IPS-NIHi7 (cell line): ENCODE measurements at regions not wholly inside any gene's neighbourhood (a gene's known extent, or its start where the extent isn't known, plus 50 kb on each side); places are given as distances from the start of the nearest gene placed in this dataset.
"Not testable (repeated sequence)": the region's sequence is repeated elsewhere in the genome, so short reads cannot be mapped to it uniquely, and the experiment has no call there.

ENCODE experiments used
- DNase-seq: peaks from one replicate; pipeline ENCODE4 v3.0.0; 2012; ENCODE audit warnings: mixed read lengths; ENCODE audit errors: extremely low spot score

DNA sequence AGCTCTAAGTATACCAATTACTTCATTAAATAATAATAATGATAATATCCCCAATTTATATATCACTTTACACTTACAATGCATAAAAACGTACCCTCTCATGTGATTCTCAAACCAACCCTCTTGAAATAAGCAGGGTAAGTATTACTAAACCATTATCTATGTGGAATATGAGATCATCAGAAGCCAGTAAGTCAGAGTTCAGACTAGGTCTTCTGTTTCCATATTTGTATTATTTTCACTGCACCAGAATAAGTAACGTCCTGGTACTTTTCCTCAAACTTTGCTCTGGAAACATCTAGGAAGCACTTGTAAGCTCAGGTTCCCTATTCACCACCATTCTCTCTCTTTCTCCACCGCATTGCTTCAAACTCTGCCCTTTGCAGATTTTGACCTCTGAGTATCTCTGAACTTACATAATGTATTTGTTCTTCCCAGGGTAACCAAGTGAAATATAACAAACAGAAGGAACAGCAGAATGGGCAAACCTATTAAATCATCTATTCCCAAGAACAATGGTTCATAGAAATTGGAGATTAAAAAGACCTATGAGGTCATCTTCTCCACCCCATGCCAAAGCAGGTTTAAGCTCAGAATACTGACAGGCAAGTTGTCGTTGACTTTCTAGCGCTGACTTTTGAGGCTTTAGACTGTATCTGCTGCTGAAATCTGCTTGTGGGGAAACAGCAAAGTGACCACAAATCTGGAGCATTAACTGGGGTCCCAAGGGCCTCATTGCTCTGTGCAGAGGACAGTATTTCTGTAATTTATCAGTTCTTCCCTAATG lies 161.3 kb upstream of the FAR2 start:
- no peak for DNase-seq

DNA sequence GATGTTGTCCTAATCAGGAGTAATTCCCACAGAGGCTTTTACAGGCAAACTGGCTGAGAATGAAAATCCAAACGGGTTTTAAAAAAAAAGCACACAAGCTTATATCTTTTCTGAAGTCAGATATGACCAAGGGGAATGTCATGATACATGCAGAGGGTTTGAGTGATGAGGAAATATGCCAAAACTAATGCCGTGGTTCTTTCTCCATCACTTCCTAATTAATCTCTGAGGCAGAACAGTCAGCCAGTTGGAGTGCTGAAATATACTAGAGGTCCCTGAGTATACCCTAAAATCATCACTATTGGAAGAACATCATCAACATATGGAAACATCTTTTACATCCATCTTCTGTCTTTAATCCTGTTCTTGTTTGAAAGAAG lies 160.8 kb upstream of the FAR2 start:
- no peak for DNase-seq

DNA sequence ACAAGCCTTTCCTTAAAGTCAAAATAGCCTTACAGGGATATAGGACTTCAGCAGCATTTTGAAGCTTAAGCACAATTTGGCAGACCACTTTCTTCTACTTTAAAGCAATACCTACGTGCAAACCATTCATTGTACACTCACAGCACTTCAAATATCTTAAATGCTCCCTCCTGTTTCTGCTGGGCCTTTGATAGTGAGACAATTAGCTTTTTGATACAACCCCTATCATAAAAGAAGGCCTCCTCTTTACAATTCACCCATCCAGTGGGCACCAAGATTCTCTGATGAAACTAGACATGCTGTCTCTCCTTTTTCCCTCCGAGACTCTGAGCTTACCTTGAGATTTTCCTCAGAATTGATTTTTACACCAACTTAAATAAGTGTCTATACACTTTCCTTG lies 157.5 kb upstream of the FAR2 start:
- no peak for DNase-seq

DNA sequence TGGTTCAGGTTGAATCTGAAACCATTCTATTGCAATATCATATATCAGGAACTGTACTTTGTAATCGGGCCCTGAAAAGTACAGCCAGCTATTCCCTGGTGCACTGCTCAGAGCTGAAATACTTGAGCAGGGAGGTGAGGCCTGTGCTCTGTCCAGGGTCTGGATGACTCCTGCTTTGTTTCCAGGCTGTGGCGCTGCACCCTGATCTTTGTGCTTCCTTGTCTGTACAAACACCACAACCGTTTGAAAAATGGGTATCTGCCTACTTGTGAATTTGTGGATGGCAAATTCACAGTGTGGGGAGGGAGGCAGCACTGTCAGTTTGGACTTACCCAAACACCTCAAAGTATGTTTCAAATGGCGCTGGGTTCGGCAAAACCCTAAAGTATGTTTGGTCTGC lies 155.4 kb upstream of the FAR2 start:
- DNase-seq = peak; percentile 14

DNA sequence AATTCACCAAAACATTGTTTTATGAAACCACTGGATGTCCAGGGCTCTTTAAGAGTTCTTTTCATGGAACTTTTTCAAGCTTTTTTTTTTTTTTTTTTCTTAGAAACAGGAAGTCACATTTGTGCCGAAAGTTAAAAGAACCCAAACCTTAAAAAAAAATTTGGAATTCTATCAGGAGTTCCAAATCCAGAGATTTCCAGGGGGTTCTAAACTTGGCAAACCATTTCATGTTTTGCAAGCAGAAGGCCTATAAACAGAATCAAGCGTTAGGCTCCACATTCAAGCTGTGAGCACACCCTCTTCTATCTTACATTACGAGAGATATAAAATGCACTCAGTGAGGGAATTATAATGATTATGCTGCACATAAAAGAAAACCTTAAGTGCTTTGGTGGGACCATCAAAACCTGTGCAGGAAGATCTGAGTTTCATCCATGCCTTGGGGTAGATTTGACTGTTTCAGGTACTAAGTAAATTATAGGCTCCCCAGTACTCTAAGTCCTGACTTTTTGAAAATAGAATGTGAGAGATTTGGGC lies 154.8 kb upstream of the FAR2 start:
- no peak for DNase-seq

DNA sequence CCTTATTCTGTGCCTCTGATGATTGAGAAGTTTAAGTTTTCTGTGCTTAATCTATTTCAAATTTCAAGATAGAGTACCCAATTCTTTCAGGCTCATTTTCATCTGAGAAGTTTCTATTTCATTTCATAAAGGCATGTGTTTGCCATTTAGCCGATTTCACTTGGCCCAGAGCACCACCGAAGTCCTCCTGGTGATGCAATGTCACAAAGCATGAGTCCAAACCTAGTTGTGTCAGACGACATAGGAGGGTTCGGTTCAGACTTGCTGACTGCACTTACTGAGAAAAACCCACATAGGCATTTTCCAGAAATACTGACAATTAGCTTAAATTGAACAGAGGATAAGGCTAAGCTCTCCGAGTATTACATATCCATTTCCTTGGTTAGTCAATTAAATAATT lies 152.4 kb upstream of the FAR2 start:
- no peak for DNase-seq

DNA sequence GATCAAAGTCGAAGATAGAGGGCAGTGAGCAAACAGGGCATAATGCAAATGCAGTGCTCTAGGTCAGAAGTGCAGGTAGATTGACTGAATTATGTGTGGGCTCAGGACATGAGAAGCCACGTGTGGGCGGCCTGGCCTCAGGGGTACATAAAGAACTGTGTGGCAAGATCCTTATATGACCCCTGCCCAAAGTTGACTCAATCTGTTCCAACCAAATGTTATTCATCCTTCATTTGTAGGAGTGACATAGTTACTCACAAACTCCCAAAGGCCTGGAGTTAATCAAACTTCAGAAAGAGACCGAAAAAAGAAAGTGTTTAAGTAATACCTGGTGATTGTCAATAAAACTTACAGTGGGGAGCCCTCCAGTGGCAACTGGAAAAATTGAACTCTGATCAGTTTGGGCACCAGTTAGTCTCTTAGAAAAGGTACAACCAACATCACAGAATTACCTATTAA lies 150.4 kb upstream of the FAR2 start:
- DNase-seq = peak; percentile 34

DNA sequence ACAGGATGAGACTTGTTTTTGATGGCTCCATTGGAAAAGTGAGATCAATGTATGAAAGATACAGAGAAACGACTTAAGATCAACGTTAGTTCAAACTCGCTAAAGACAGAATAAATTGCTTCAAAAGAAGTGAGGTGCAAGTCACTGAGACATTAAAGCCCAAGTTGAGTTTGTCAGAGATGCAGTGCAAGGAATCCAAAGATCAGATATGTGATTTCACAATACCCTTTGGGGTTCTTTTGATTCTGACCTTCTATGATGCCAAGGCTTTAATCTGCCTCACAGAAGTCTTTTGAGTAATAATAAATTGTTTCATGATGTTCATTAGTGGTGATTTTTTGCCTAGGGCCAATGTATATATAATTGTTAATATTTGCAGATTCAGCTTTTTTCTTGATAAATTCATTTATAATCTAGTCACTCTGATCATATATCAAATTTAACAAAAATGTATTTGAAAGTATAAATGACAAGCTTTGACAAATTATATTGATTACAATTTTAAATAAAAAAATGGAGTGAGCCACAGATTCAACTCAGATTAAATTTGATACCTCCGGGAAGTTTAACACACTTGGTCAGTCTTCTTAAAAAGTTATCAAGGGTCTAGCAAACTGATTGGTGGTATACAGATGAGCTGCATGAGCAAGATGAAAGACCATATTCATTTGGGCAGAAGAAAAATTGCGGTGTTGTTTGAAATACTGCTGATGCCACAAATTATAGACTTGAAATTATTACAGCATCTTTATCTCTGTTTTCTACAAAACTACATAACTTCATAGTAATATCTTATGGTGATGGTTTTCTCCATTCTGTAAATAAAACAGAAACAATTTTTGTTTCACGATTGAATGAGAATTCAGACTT lies 144.8 kb upstream of the FAR2 start:
- no peak for DNase-seq

DNA sequence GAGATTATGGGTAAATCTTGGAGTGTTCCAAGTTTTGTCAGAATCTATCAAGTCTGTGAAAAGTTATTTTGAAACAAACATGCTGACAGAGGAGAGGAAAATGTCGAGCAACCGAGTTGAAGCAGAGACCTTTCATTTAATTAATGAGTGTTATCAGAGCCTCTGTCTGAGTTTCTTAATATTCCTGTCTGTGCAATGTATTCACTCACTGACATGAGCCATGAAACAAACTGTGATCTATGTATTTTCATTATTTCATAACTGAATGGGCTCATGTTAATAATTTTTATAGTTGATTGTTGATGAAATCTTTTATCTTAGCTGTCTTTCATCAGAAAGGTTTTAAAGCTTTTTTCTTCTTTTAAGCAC lies 144.2 kb upstream of the FAR2 start:
- DNase-seq = no peak

DNA sequence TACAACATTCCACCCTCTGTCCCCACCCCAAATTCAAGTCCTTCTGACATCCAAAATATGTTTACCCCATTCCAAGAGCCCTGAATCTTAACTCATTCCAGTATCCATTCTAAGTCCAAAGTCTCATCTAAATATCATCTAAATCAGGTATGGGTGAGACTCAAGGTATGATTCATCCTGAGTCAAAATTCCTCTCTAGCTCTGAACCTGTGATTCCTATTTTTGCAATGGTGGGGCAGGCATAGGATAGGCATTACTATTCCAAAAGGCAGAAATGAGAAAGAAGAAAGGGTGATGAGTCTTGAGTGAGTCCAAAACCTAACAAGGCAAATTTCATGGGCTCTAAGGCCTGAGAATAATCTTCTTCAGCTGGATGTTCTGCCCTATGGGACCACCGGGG lies 140.3 kb upstream of the FAR2 start:
- no peak for DNase-seq

DNA sequence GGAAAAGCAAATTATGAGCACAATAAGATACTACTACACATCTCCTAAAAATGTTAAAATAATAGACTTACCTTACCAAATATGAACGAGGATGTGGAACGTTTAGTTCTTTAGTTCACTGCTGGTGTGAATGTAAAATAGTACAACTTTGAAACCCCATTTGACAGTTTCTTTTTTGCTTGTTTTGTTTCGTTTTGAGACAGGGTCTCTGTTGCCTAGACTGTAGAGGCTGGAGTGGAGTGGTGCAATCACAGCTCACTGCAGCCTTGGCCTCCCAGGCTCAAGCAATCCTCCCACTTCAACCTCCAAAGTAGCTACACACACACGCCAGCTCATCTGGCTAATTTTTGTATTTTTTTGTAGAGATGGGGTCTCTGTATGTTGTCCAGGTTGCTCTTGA lies 136.4 kb upstream of the FAR2 start:
- DNase-seq = no peak

DNA sequence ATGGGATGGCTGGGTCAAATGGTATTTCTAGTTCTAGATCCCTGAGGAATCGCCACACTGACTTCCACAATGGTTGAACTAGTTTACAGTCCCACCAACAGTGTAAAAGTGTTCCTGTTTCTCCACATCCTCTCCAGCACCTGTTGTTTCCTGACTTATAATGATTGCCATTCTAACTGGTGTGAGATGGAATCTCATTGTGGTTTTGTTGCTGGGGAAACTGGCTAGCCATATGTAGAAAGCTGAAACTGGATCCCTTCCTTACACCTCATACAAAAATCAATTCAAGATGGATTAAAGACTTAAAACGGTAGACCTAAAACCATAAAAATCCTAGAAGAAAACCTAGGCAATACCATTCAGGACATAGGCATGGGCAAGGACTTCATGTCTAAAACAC lies 131.5 kb upstream of the FAR2 start:
- not testable (repeated sequence) for DNase-seq

DNA sequence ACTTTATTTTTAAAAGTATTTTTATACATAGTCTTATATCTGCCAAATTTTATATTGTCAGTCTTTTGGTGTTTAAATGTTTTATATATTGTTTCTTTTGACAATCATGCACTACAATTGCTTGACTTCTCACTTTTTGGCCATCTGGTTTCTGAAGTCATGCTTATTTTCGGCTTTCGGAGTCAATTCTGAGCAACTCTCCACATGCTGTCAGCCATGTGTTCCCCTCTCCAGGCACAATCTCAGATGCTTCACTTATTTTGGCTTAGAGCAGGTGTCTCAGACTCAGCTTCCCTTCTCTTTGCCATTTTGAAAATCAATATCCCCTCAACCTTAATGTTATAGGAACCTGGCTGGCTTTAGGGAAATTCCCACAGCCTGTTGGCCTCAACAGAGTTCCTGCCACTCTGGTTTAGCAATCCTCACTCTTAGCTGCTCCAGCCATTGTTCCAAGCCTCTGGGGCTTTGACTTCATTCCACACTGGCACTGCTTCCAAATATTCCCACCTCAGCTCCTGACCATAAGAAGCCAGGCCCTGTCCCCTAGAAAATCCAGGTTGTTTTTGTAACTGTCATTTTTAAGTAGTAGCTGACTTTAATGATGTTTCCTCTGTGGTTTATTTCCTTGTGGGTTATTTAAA lies 125.5 kb upstream of the FAR2 start:
- DNase-seq = peak; percentile 12

DNA sequence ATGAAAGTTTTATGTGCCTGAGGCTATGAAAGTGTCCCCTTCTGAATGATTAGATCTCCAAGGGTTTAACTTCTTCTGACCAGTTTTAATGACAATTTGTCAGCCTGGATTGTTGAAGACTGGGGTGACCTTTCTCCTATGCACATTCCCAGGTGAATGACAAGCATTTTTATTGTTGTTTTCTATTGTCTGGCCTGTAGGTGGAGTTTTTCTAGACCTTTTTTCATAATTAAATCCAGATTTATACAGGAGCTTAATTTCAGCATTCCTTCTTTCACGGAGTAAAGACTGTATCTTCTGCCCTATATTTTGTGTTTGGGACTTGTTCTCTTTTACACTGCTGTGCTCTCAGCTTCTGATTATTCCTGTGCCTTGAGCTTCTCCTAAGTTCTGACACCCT lies 125.0 kb upstream of the FAR2 start:
- DNase-seq = peak; percentile 27

DNA sequence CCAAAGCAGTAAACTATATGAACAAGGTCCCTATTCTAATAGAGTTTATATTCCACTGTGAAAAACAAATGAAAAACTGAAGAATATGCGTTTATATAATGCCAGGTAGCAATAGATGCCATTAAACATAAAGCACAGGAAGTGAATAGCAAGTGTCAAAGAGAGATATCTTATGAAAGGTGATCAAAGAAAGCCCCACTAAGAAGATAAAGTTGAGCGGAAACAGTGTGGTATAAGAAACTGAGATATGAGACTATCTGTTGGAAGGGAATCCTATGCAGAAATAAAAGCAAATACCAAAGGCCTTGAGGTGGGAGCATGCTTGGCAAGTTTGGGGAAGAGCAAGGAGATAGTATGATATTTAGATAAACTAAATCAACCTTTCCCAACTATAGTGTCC lies 123.1 kb upstream of the FAR2 start:
- no peak for DNase-seq

DNA sequence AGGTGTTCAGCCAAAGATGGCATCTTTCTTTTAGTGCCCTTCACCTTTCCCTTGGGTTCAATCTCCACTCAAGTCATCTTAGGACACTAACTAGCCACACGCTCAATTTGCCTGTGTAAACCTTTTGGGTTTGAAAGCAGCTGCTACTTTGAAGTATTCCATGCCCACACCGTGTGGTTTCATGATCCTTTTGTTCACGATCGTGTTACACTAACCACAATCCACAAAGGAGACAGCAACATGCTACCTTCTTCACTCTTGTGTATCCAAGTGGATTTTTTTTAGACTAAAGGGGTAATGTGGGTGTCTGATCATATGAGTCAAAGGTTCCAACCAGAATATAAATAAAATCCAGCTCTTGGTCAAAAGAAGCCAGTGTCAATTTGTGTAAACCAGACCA lies 122.7 kb upstream of the FAR2 start:
- no peak for DNase-seq

DNA sequence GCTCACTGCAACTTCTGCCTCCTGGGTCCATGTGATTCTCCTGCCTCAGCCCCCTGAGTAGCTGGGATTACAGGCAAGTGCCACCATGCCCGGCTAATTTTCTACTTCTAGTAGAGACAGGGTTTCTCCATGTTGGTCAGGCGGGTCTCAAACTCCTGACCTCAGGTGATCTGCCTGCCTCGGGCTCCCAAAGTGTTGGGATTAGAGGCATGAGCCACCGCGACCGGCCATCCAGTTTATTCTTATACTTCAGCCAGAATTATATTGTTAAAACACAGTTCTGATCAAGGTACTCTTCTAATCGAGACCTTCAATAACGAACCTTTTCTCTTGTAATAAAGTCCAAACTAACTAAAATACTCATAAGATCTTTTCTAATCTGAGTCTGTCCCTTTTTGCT lies 119.6 kb upstream of the FAR2 start:
- not testable (repeated sequence) for DNase-seq

DNA sequence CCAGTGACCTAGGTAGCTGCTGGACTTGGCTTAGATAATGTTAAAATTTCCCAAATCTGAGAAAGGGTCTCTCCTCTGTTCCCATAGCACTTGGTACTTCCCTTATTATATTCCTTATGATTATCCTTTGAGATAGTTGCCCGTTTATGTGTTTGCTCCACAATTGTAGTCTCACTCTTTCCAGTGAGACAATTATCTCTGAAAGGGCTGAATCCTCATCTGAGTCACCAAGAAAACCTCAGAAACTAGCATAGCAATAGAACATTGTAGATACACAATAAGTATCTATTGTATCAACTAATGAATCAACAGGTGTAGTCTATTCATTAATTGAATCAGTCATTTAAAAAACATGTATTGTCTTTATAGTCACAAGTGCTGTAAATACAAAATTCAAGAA lies 119.1 kb upstream of the FAR2 start:
- no peak for DNase-seq

DNA sequence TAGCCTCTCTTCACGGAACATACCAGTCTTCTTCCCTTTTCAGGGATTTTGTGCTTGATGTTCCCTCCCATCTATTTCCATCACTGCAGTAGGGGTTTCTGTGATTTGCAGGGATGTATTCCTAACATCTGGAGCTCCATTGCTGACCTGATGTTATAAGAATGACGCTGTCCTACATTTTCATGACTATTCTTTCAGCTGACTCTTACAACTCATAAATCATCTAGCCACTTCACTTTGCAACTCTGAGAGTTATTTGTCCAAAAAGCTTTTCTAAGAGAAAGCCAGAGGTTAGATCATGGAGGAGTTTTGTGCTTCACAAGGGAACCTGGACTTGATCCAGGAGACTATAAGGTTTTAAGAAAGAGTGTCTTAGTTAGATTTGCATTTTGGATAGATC lies 116.6 kb upstream of the FAR2 start:
- DNase-seq = no peak

DNA sequence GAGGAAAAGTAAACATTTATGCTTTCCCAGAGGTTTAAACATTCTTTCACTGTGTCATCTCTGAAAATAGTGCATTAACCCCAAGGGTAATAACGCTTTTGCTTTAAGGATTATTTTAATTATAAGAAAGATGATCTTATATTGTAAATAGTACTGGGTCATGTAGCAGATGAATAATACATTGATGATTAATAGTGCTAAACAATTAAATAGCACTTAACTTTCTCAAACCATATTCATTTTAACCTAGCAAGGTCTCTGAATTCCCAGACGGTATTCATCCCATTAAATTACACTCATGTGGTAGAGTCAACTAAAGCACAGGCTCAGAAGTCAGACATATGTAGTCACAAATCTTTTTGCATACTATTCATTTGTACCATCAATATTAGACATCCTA lies 115.6 kb upstream of the FAR2 start:
- no peak for DNase-seq

DNA sequence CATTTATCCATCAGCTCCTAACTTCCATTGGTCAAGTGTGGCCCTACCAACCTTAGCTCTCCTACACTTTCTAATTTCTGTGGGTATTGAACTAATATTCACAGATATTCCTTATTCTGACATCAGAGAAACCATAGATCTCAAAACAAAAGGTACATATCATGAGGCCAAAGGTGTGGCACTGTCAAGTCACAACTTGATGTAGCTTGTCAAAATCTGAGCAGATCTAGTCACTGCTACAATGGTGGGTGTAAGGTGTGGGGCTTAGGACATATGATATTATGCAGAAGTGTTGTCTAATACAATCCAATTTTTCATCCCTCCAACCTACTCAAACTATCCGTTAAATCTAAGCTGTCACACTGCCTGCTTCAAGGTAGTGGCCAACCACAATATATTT lies 114.0 kb upstream of the FAR2 start:
- no peak for DNase-seq

DNA sequence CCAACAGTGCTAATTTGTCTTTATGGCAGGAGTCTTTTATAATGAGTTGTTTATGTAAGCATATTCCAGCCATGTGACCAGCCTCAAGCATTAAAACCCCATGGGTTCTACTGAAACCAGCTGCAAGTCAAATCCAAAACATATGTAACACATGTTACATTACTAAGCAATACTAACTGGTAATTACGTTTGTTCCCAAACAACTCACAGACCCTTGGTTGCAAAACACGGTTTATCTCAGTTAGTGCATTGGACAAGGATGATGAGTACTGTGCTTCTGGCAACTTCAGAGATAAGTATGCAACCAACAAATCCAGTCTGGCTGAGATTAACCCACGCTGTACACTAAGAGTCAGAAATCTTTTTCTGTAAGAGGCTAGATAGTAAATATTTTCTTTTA lies 110.1 kb upstream of the FAR2 start:
- no peak for DNase-seq

DNA sequence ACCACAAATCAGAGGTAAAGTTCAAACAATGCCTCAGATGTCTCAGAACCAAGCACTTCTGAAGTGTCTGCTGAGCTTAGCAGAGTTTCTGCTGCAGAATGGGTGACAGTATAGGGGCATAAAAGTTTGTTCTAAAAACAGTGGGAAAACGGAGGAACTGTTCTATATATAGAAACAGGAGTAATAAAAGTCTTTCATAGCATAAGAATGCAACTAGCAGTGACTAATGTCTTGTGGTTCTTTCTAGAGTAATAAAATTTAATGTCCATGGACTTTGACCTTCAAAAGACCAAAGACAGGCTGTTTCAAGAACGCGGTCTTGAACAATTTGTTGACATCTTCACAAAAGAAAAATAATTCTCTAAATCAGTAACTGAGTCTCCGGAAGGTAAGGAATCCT lies 107.5 kb upstream of the FAR2 start:
- no peak for DNase-seq
